Choroid plexus epithelial cell (primary cell): ENCODE measurements at regions not wholly inside any gene's neighbourhood (a gene's known extent, or its start where the extent isn't known, plus 50 kb on each side); places are given as distances from the start of the nearest gene placed in this dataset.
A peak's percentile ranks its signal among the peaks of the same experiment; 100 is the strongest.

Source experiments
- DNase-seq: peaks from one replicate; pipeline ENCODE4 v3.0.0-alpha.2; 2010; ENCODE audit warnings: low read depth
- H3K4me3 ChIP-seq: 2 replicates; pipeline ENCODE4 v1.5.1; 2011; ENCODE audit warnings: low read depth, mild to moderate bottlenecking, control low read depth, low read length, moderate library complexity
- TF ChIP-seq, protein P1 (sequence below): conservative IDR thresholded peaks from 2 replicates; pipeline ENCODE4 v1.5.1; 2011; ENCODE audit warnings: low read depth, mild to moderate bottlenecking, control low read depth, inconsistent platforms, low read length, moderate library complexity

DNA sequence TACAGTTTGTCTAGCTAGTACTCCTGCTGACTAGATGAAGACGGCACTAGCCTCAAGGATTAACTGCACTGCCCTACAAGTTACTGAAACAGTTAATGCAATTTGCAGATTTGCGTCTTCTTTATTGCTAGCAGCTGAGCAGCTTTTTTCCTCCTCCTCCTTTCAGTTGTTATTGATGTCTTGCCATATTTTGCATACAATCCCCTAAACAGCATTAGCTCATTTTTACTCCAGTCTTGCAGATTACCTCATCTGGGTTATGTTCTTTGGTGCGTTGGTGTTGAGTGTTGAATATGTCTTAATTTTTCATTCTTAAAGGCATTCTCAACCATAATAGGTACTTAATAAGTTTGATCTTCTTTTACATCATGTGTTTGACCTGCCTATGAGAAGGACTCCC is 363.4 kb upstream of the LYPLAL1 start:
- TF ChIP-seq, protein P1, sequence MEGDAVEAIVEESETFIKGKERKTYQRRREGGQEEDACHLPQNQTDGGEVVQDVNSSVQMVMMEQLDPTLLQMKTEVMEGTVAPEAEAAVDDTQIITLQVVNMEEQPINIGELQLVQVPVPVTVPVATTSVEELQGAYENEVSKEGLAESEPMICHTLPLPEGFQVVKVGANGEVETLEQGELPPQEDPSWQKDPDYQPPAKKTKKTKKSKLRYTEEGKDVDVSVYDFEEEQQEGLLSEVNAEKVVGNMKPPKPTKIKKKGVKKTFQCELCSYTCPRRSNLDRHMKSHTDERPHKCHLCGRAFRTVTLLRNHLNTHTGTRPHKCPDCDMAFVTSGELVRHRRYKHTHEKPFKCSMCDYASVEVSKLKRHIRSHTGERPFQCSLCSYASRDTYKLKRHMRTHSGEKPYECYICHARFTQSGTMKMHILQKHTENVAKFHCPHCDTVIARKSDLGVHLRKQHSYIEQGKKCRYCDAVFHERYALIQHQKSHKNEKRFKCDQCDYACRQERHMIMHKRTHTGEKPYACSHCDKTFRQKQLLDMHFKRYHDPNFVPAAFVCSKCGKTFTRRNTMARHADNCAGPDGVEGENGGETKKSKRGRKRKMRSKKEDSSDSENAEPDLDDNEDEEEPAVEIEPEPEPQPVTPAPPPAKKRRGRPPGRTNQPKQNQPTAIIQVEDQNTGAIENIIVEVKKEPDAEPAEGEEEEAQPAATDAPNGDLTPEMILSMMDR, result no peak
- no peak overlapping the region for H3K4me3 ChIP-seq
- no peak for DNase-seq

GRCh38 chr1:218811497-218811896 is 362.2 kb upstream of the LYPLAL1 start:
- DNase-seq, result peak; percentile 63
- TF ChIP-seq, protein P1, result no peak
- no peak overlapping the region for H3K4me3 ChIP-seq

- DNase-seq, result no peak
- H3K4me3 ChIP-seq, result no peak overlapping the region
- TF ChIP-seq, protein P1, result no peak
Observed at GRCh38 chr1:218812360-218812759, 361.3 kb upstream of the LYPLAL1 start.

GRCh38 chr1:218813237-218813636 is 360.4 kb upstream of the LYPLAL1 start:
- H3K4me3 ChIP-seq, result no peak overlapping the region
- TF ChIP-seq, protein P1, result no peak
- DNase-seq, result peak; percentile 70

DNA sequence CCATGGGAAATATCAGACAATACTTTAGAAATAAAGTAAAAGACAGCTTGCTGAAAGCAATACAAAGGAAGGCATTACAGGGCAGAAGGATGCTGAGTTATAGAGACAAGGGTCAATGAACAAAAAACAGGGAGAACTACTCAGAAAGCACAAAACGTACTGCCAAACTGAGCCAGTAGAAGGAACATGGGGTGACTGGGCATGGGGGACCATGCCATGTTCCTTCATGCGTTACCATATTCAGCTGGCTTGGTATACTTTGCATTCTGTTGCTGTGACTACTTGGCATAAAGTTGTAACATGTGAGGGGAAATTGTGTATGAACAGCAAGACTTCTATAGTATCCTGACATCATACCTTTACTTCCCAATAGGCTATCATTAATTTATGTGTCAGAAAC is 358.6 kb upstream of the LYPLAL1 start:
- no peak overlapping the region for H3K4me3 ChIP-seq
- DNase-seq, result no peak
- TF ChIP-seq, protein P1, result no peak

DNA sequence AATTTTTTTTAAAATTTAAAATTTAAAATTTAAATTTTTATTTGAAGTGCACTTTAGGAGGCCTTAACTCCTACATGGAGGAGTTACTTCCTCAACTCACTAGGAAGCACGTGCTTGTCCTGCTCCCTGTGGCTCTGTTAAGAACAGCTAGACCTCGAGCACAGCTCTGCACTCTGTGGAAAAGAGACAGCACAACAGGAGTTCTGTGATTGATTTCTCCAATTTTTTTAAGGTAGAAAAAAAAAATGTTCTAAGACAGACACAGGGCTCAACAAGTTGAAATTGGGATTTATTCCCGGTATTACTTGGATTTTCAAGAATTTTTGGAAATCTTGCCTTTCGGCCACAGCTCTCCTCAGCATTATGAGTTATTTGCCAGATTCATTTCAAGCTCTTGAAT is 356.6 kb upstream of the LYPLAL1 start:
- DNase-seq, result peak; percentile 60
- no peak overlapping the region for H3K4me3 ChIP-seq
- TF ChIP-seq, protein P1, result peak; percentile 20

DNA sequence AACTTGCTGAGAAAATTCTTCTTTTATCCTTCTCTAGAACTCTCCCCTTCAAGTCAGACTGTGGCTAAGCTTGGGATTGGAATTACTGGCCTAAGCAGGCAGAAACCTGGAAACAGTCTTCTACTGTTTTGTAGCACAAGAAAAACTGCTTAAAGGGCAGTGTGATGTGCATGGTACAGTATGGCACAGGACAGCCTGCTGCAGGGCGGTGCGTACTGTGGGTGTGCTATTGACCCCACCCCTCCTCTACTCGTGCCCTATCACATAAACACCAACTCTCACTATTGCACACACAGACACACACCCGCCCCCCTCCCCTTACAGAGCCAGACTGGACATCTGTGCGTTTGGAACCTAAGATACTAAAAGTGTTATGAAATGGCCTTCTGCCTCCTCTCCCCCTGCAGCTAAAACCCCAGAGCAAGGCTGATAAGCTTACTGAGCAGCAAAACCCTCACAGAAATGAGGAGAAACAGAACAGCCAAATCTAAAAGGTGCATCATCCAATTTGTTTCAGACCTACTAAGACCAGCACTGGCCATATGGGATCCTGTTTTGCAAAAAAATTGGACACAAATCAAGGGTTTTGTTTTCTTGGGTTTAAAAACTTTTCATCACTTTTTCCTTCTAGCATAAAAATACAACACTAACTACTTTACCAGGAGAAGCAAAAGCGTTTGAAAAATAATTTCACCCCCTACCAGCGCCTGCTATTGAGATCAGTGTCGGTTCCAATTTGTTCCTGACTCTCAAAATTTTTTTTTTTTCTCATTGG is 355.8 kb upstream of the LYPLAL1 start:
- peak; percentile 67 for DNase-seq
- TF ChIP-seq, protein P1, result peak; percentile 3
- no peak overlapping the region for H3K4me3 ChIP-seq
